K562 (cell line): ENCODE measurements at regions not wholly inside any gene's neighbourhood (a gene's known extent, or its start where the extent isn't known, plus 50 kb on each side); places are given as distances from the start of the nearest gene placed in this dataset.

Experiments
- ATAC-seq: fragments of 200-7000 bp; cut with Tn5 transposase; 3 replicates; pipeline ENCODE4 v1.9.1; 2020; ENCODE audit warnings: moderate library complexity
- BruUV-seq: library from RNA; stranded (reverse); fragments of 400-500 nt; replicated peaks from 2 replicates; lab custom pipeline; 2021; lab: Mats Ljungman, UMichigan
- CTCF ChIA-PET: fragments of 300-600 bp; formaldehyde crosslinking; extraction: SDS; loops from one replicate; lab custom pipeline; 2021; ENCODE audit warnings: low intra/inter-chr PET ratio; lab: Yijun Ruan, JAX
- POLR2A ChIA-PET: fragments of 300-600, 350-650 bp; sonication (Branson Sonifier 250); formaldehyde crosslinking; extraction: SDS; loops from one replicate; lab custom pipeline; 2021; ENCODE audit warnings: antibody characterized with exemption, inconsistent platforms; lab: Yijun Ruan, JAX
- DNase-seq, 4 experiments: peaks; one replicate each; pipeline versions ENCODE4 v3.0.0 to v3.0.0-alpha.2; 2011 to 2018; ENCODE audit warnings: low spot score in 3 of 4, mixed read lengths in 3 of 4; ENCODE audit errors: extremely low read depth in 1 of 4
- FAIRE-seq: peaks from 2 replicates; lab custom pipeline; 2011; peaks lifted over from hg19 to GRCh38; lab: Jason Lieb, UNC
- H2AFZ ChIP-seq: 2 replicates; pipeline ENCODE4 v1.6.0; 2011; ENCODE audit warnings: low read depth, low read length, control low read depth, inconsistent platforms
- H3K27ac ChIP-seq: fragments of 200-600 bp; 3 replicates; pipeline ENCODE4 v1.8.0; 2011; ENCODE audit warnings: low read depth, mild to moderate bottlenecking, control low read depth, inconsistent platforms, low read length, moderate library complexity, mixed read lengths; ENCODE audit errors: extremely low read depth
- H3K27me3 ChIP-seq, 2 experiments: fragments of 300-600 bp in 1 of 2; 2 replicates in 1 of 2; 3 replicates in 1 of 2; pipeline versions ENCODE4 v1.6.0 to v1.8.0; 2011; ENCODE audit warnings: inconsistent platforms in 2 of 2, low read length in 2 of 2, mild to moderate bottlenecking in 1 of 2, mixed read lengths in 1 of 2, moderate library complexity in 1 of 2; ENCODE audit not compliant: control insufficient read depth in 2 of 2, insufficient read depth in 2 of 2
- H3K36me3 ChIP-seq: fragments of 300-600 bp; 3 replicates; pipeline ENCODE4 v1.8.0; 2011; ENCODE audit warnings: mild to moderate bottlenecking, low read length, inconsistent platforms; ENCODE audit not compliant: control insufficient read depth, insufficient read depth
- H3K4me1 ChIP-seq, 2 experiments: fragments of 200-600 bp in 1 of 2; replicated peaks in 1 of 2; 2 replicates in 1 of 2; 3 replicates in 1 of 2; pipeline versions ENCODE4 v1.5.1 to v1.8.0; 2011; ENCODE audit warnings: inconsistent platforms in 2 of 2, low read length in 2 of 2, mild to moderate bottlenecking in 1 of 2, mixed read lengths in 1 of 2, moderate library complexity in 1 of 2; ENCODE audit not compliant: control insufficient read depth in 2 of 2, insufficient read depth in 2 of 2
- H3K4me2 ChIP-seq: 2 replicates; pipeline ENCODE4 v1.6.1; 2011; ENCODE audit warnings: low read length, control low read depth, inconsistent platforms, mixed read lengths; ENCODE audit not compliant: insufficient read depth
- H3K4me3 ChIP-seq: fragments of 200-600 bp; sonication (generic), shearing (Covaris generic); 2 replicates; pipeline ENCODE4 v1.5.1; 2016; ENCODE audit warnings: control low read depth, inconsistent platforms
- H3K79me2 ChIP-seq: fragments of 200-600 bp; 3 replicates; pipeline ENCODE4 v1.8.0; 2011; ENCODE audit warnings: low read length, inconsistent platforms; ENCODE audit not compliant: control insufficient read depth, insufficient read depth
- H3K9ac ChIP-seq, 2 experiments: 2 replicates each; pipeline versions ENCODE4 v1.6.0 to v1.6.1; 2011; ENCODE audit warnings: low read depth in 2 of 2, low read length in 2 of 2, control low read depth in 1 of 2, inconsistent platforms in 1 of 2, mild to moderate bottlenecking in 1 of 2, mixed read lengths in 1 of 2; ENCODE audit not compliant: insufficient read depth in 1 of 2
- H3K9me1 ChIP-seq: one replicate; pipeline ENCODE4 v1.6.0; 2011; ENCODE audit warnings: inconsistent platforms, mild to moderate bottlenecking, low read length, moderate library complexity; ENCODE audit not compliant: control insufficient read depth, insufficient read depth
- H3K9me3 ChIP-seq: replicated peaks from 2 replicates; pipeline ENCODE4 v1.5.1; 2011; ENCODE audit warnings: low read depth, low read length, inconsistent platforms; ENCODE audit not compliant: control insufficient read depth, insufficient read depth
- H4K20me1 ChIP-seq: replicated peaks from 2 replicates; pipeline ENCODE4 v1.6.1; 2011; ENCODE audit warnings: low read length, inconsistent platforms, mixed read lengths; ENCODE audit not compliant: control insufficient read depth, insufficient read depth
- CTCF ChIP-seq, 3 experiments: IDR thresholded peaks in 2 of 3; conservative IDR thresholded peaks in 1 of 3; 2 replicates each; pipeline ENCODE4 v1.5.1; 2011 to 2012; ENCODE audit warnings: low read length in 3 of 3, mild to moderate bottlenecking in 3 of 3, control low read depth in 2 of 3, improper control_type of control experiment in 1 of 3, inconsistent platforms in 1 of 3, low read depth in 1 of 3, mixed read lengths in 1 of 3, moderate library complexity in 1 of 3; ENCODE audit not compliant: insufficient read depth in 2 of 3
- FOXP4 ChIP-seq: sonication (generic); formaldehyde crosslinking; IDR thresholded peaks from 2 replicates; pipeline ENCODE4 v1.8.0; 2022; ENCODE audit warnings: mild to moderate bottlenecking, missing genetic modification reagents, borderline replicate concordance
- RAD21 ChIP-seq, 2 experiments: fragments of 250-450 bp in 1 of 2; fragments of 450-650 bp in 1 of 2; sonication (Bioruptor Pico) in 1 of 2; formaldehyde crosslinking in 1 of 2; IDR thresholded peaks in 1 of 2; conservative IDR thresholded peaks in 1 of 2; 2 replicates each; pipeline versions ENCODE4 v1.4.0 to v1.8.0; 2020 to 2022; ENCODE audit warnings: mild to moderate bottlenecking in 2 of 2, moderate library complexity in 1 of 2
- REST ChIP-seq, 2 experiments: fragments of 450-650 bp; formaldehyde crosslinking in 1 of 2; IDR thresholded peaks; 2 replicates each; pipeline versions ENCODE4 v1.4.0 to v1.6.1; 2014 to 2020; ENCODE audit warnings: mild to moderate bottlenecking in 2 of 2, borderline replicate concordance in 1 of 2, low read depth in 1 of 2
- SMC3 ChIP-seq: conservative IDR thresholded peaks from 2 replicates; pipeline ENCODE4 v1.6.1; 2011; ENCODE audit warnings: low read depth, low read length, improper control_type of control experiment; ENCODE audit not compliant: insufficient read depth
- ZNF24 ChIP-seq: fragments of 450-650 bp; IDR thresholded peaks from 2 replicates; pipeline ENCODE4 v1.6.1; 2016
- WGBS: fragments of 100-300 bp; shearing (Covaris generic); methylation state at CpG from one replicate; pipeline ENCODE4 v1.1.6; 2016; ENCODE audit warnings: low coverage, mixed read lengths; ENCODE audit not compliant: insufficient coverage; ENCODE audit errors: missing lambda C conversion rate; 5-methylcytosine and 5-hydroxymethylcytosine counted together
- in situ Hi-C: fragments of 300-500 bp; cut with MboI; formaldehyde crosslinking; loops from 4 replicates; pipeline ENCODE4 v1.15.0; 2018; ENCODE audit warnings: inconsistent platforms, mixed read lengths
- intact Hi-C: fragments of 100-400 bp; cut with micrococcal nuclease; formaldehyde crosslinking; loops from 2 replicates; pipeline ENCODE4 v1.14.2; 2022

- Histone ChIP-seq H3K4me1 (no peaks in the 10 kb centered on the region), H3K9me1 (no peaks in the 10 kb centered on the region), H3K27me3 (peaks cover 0 to 24% of the 10 kb centered on the region in 2 experiments; a peak in 2 of 5 replicates), H3K4me2 (no peak overlapping the region), H3K9ac (no peak overlapping the region), H4K20me1 (no peaks in the 10 kb centered on the region), H3K9me3 (no peaks in the 10 kb centered on the region), H3K27ac (no peak overlapping the region), H3K79me2 (no peaks in the 10 kb centered on the region), H3K36me3 (no peaks in the 10 kb centered on the region), H3K4me3 (no peak overlapping the region), H2AFZ (no peak overlapping the region)
- ATAC-seq, result 0 out of 3 replicates have a peak, but pooled peaks have one; percentile 42
- WGBS, result 1% methylated on average over 14 of the region's 14 CpGs
- peak; percentile 11 to 23 (median 18) for DNase-seq
- ChIA-PET POLR2A (no interaction called here), CTCF (interaction anchor here (0.6 to 1.2 kb wide), 2 partner anchors 659 to 719 kb away, joined by 3 to 6 read pairs; no protein-coding TSS in a partner anchor)
- peak; percentile 78 for FAIRE-seq
- in situ Hi-C loops, result loop anchor here (10.0 kb wide), 1 partner anchor 722 kb away; no protein-coding TSS in a partner anchor
- intact Hi-C loops, result loop anchor here (5.0 kb wide), 1 partner anchor 719 kb away; no protein-coding TSS in a partner anchor
- no TSS peak for BruUV-seq
- TF ChIP-seq REST (IDR thresholded peaks at IDR 0.05; ENCODE audit: borderline replicate concordance) (peak; percentile 39; the same call in 1 of the 2 replicates), REST (CRISPR knock-in tag; IDR thresholded peaks at IDR 0.05; ENCODE audit: low read depth) (no peak), CTCF (IDR thresholded peaks at IDR 0.05 in 2 of 3, conservative IDR thresholded peaks at IDR 0.05 in 1 of 3; ENCODE audit: insufficient read depth in 2 of 3, low read depth in 1 of 3, low read length in 3 of 3) (peak; percentile 41 to 78 (median 69); a peak in 5 of 6 replicates), ZNF24 (0 out of 2 replicates have a peak, but pooled peaks have one; percentile 6), RAD21 (CRISPR knock-in tag; conservative IDR thresholded peaks at IDR 0.05 in 1 of 2, IDR thresholded peaks at IDR 0.05 in 1 of 2) (peak; percentile 51 to 70), FOXP4 (CRISPR knock-in tag) (no peak), SMC3 (0 out of 2 replicates have a peak, but pooled peaks have one; percentile 8)
These were observed 88.8 kb upstream of the ASB18 start for GRCh38 chr2:236352761-236353593.
